Activated CD4-positive, alpha-beta T cell treated with anti-CD3 and anti-CD28 coated beads, Interleukin-2, amount 10 ng/mL, durations not matched to agents 24 days and 14 days (primary cell): ENCODE measurements at regions not wholly inside any gene's neighbourhood (a gene's known extent, or its start where the extent isn't known, plus 50 kb on each side); places are given as distances from the start of the nearest gene placed in this dataset.

Source experiments
- DNase-seq: peaks from one replicate; pipeline ENCODE4 v3.0.0; 2022
- H3K27ac Mint-ChIP-seq: one replicate; pipeline ENCODE4 v1.8.0; 2022; ENCODE audit warnings: mild to moderate bottlenecking, mixed read lengths
- H3K27me3 Mint-ChIP-seq: one replicate; pipeline ENCODE4 v1.8.0; 2022; ENCODE audit warnings: mixed read lengths
- H3K36me3 Mint-ChIP-seq: one replicate; pipeline ENCODE4 v1.8.0; 2022; ENCODE audit warnings: low read depth, mild to moderate bottlenecking, mixed read lengths
- H3K4me1 Mint-ChIP-seq: one replicate; pipeline ENCODE4 v1.8.0; 2021; ENCODE audit warnings: mixed read lengths
- H3K4me3 Mint-ChIP-seq: one replicate; pipeline ENCODE4 v1.8.0; 2022; ENCODE audit warnings: mild to moderate bottlenecking, moderate library complexity, mixed read lengths
- H3K9me3 Mint-ChIP-seq: one replicate; pipeline ENCODE4 v1.8.0; 2021; ENCODE audit warnings: mixed read lengths
- intact Hi-C: fragments of 100-400 bp; cut with micrococcal nuclease; formaldehyde crosslinking; loops from one replicate; pipeline ENCODE4 v1.15.1; 2023

DNA sequence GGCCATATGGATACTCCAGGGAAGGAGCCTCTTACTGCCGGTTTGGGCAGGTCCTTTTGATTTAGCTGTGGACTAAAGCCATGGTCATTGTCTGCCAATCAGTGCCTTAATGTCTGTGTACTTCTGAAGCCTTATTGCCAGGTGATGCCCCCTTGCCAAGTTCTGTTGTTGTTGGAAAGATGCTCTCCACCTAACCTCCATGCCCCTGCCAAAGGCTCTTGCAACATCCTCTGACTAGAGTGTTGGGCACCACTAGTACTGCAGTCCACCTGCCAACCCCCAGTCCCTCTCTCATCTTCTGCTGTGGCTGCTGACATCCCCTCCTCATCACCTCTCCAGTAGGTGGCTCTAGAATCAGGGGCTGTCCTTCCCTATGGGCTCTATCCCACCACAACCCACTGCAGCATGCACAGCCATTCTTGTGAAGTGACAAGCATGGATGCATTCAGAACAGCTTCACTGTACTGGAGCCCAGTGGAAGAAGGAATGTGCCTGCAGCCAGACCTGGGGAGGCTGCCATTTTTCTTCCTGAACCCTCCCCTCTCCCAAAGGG is 375.3 kb upstream of the CDH5 start:
- DNase-seq: no peak
- Mint-ChIP-seq H3K27me3 (no peaks in the 10 kb centered on the region), H3K9me3 (no peaks in the 10 kb centered on the region), H3K4me1 (no peaks in the 10 kb centered on the region), H3K27ac (no peak overlapping the region), H3K36me3 (no peaks in the 10 kb centered on the region), H3K4me3 (no peak overlapping the region)
- intact Hi-C loops: no loop called here

DNA sequence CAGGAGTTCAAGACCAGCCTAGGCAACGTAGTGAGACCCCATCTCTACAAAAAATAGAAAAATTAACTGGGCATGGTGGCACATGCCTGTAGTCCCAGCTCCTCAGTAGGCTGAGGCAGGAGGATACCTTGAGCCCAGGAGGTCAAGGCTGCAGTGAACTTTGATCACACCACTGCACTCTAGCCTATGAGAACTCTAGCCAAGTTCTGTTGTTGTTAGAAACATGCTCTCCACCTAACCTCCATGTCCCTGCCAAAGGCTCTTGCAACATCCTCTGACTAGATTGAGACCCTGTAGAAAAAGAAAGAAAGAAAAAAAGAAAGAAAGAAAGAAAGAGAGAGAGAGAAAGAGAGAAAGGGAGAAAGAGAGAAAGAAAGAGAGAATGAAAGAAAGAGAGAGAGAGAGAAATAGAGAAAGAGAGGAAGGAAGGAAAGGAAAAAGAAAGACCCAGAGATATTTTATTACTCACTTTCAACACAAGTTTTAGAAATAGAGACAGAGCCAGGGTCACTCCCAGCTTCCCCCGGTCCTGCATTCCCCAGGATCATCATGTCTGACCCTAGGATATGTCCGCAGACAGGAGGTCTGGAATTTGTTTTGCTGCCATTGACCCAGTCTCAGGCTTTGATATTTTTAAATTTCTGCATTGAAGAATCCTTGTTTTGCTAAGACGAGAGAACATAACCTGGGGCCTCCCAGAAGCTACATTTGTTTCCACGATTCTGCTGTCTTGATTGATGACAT is 376.5 kb upstream of the CDH5 start:
- H3K9me3 Mint-ChIP-seq: no peaks in the 10 kb centered on the region
- no peaks in the 10 kb centered on the region for H3K4me1 Mint-ChIP-seq
- no peaks in the 10 kb centered on the region for H3K36me3 Mint-ChIP-seq
- intact Hi-C loops: no loop called here
- H3K4me3 Mint-ChIP-seq: no peak overlapping the region
- H3K27ac Mint-ChIP-seq: no peak overlapping the region
- H3K27me3 Mint-ChIP-seq: no peaks in the 10 kb centered on the region
- no peak for DNase-seq

DNA sequence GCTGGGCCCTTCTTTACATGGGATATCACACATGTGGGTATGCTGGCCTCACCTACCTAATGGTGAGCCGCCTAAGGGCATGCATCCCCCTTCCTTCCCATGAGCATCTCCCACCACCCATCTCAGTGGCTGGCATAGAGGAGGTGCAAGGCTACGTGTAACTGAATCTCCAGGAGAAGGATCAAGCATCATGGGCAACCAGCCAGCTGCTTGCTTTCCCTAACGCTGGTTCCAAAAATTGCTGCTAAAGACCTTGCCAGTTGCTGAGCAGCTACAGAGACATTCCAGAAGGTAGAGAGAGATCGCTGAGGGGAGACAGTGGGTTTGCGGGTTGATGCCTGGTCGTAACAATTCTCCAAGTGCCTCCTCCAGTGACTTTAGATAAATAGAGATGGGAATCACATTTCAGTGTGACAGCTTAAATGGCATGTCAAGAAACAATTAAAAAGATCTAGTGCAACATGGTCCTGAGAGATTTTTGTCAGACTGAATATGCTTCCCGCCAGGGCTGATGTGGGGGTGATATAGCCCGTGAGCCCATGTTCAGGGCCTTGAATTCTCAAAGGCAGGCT is 378.4 kb upstream of the CDH5 start:
- intact Hi-C loops: no loop called here
- no peak for DNase-seq
- no peaks in the 10 kb centered on the region for H3K9me3 Mint-ChIP-seq
- H3K27me3 Mint-ChIP-seq: no peaks in the 10 kb centered on the region
- no peak overlapping the region for H3K4me3 Mint-ChIP-seq
- H3K36me3 Mint-ChIP-seq: no peaks in the 10 kb centered on the region
- H3K4me1 Mint-ChIP-seq: no peaks in the 10 kb centered on the region
- no peak overlapping the region for H3K27ac Mint-ChIP-seq

DNA sequence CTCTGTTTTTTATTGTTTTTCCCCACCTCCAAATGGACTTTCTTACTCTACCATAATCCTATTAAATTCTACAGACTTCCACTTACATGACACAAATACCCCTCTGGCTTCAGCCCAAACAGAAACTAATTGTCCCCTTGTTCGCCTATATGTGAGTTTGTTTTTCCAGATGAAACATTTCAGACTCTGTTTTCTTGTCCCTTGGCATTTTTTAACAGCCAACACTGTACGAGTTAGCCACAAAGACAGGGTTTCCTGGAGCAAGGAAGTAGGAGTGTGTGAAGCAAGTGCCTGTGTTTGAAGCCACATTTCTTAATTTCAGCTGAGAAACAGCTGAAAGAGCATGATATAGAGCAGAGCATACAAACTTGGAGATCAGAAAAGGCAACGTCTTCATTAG is 382.2 kb upstream of the CDH5 start:
- intact Hi-C loops: no loop called here
- Mint-ChIP-seq H3K9me3 (no peaks in the 10 kb centered on the region), H3K27ac (no peak overlapping the region), H3K36me3 (no peaks in the 10 kb centered on the region), H3K4me1 (no peaks in the 10 kb centered on the region), H3K4me3 (no peak overlapping the region), H3K27me3 (no peaks in the 10 kb centered on the region)
- no peak for DNase-seq

DNA sequence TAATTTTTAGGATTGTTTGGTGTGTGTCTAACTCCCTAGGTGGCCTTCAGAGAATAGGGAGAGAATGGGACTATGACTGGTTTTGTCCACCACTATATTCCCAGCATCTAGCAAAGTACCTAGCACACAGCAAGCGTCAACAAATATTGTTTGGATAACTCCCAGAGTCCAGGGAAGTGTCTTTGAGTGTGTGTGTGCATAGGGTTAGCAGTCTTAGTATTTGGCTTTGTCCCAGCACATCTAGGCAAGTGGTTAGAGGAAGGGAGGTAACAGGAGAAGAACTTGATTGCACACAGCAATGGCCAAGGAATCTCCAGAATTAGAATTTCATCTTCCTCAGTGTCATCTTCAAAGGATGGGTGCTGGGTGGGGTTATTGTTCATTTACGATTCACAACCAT is 385.4 kb upstream of the CDH5 start:
- Mint-ChIP-seq H3K27me3 (no peaks in the 10 kb centered on the region), H3K27ac (no peak overlapping the region), H3K4me3 (no peak overlapping the region), H3K36me3 (no peaks in the 10 kb centered on the region), H3K9me3 (peaks cover 4% of the 10 kb centered on the region), H3K4me1 (no peaks in the 10 kb centered on the region)
- no peak for DNase-seq
- intact Hi-C loops: no loop called here

DNA sequence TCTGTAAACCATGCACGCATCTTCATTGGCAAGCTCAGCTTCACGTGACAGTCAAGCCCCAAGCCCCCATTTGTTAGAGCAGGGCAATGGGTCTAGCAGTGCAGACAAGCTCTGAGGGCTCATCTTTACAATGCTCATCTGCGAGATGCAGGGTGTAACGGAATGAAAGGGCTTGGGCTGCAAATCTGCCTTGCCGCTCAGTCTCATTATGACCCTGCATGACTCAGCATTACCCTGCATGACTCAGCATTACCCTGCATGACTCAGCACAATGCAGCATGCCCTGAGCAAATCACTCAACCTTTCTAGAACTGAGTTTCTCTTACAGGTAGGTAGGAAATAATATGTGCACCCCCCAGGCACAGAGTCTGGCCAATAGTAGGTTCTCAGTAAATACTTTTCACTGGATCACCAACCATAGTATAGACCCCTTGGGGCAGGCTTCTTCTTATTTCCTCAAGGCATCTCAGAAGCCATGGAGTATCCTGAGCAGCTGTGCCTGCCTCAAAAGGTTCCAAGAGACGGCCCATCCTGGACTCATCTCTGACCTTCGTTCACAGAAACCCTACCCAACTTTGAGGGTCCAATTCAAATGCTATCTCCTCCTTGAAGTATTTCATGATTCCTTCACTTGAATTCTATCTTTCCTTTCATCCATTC is 391.3 kb upstream of the CDH5 start:
- no peaks in the 10 kb centered on the region for H3K27me3 Mint-ChIP-seq
- no peak overlapping the region for H3K4me3 Mint-ChIP-seq
- intact Hi-C loops: no loop called here
- no peaks in the 10 kb centered on the region for H3K36me3 Mint-ChIP-seq
- no peaks in the 10 kb centered on the region for H3K4me1 Mint-ChIP-seq
- peaks cover 4% of the 10 kb centered on the region for H3K9me3 Mint-ChIP-seq
- H3K27ac Mint-ChIP-seq: no peak overlapping the region
- no peak for DNase-seq

DNA sequence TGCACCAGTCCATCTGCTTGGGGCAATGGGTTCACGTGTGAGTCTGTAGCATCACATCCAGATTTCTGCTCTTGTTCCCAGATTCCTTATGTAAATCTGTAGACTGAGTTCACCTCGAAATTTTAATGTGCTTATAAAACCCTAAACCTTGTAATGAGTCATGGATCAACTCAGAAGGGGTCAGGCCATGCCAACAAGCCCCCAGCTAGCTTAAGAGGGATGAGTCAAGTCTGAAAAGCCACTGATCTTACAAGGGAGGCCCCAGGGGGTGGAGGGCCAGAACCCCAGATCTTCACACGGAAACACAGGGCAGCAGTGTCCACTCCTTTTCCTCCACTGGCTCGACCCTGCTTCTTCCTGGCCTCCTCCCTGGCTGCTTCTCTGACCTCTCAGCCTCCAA is 399.1 kb upstream of the CDH5 start:
- Mint-ChIP-seq H3K27ac (no peak overlapping the region), H3K27me3 (no peaks in the 10 kb centered on the region), H3K9me3 (no peaks in the 10 kb centered on the region), H3K4me3 (no peak overlapping the region), H3K36me3 (no peaks in the 10 kb centered on the region), H3K4me1 (no peaks in the 10 kb centered on the region)
- no peak for DNase-seq
- intact Hi-C loops: no loop called here

DNA sequence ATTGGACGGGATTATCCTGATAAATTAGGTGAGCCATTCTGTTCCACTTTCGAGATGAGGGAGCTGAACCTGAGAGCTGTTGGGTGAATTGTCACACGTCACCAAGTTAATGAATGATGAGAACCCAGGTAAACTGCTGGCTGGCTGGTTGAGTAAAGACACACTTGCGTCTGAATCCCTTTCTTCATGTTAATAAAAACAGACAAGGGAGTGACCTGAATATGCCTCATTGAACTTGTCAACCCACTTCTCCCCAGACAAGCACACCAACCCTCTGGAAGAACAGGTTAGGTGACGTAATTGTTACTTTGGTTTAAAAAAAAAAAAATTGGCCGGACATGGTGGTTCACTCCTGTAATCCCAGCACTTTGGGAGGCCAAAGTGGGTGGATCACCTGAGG is 400.9 kb upstream of the CDH5 start:
- intact Hi-C loops: no loop called here
- Mint-ChIP-seq H3K4me3 (no peak overlapping the region), H3K36me3 (no peaks in the 10 kb centered on the region), H3K4me1 (no peaks in the 10 kb centered on the region), H3K27me3 (no peaks in the 10 kb centered on the region), H3K9me3 (no peaks in the 10 kb centered on the region), H3K27ac (no peak overlapping the region)
- no peak for DNase-seq

DNA sequence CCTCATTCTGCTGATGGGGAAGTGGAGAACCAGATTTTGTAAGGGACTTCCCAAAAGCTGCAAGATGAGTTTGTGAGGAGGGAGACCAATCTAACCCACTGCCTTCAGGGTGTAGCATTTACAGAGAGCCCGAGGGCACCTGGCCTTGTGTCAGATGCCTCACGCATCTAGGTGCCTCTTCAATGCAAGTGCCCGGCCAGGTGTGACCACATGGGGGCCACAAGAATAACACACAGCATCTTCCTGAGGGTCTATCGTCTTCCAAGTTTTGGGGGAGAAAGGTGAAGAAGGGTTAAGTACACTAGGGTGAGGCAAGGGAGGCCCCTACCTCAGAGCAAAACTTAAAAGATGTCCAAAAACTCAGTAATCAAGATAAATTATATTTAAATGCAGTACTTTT is 401.7 kb upstream of the CDH5 start:
- no peaks in the 10 kb centered on the region for H3K27me3 Mint-ChIP-seq
- H3K27ac Mint-ChIP-seq: no peak overlapping the region
- H3K9me3 Mint-ChIP-seq: no peaks in the 10 kb centered on the region
- no peak for DNase-seq
- H3K36me3 Mint-ChIP-seq: no peaks in the 10 kb centered on the region
- no peaks in the 10 kb centered on the region for H3K4me1 Mint-ChIP-seq
- intact Hi-C loops: no loop called here
- no peak overlapping the region for H3K4me3 Mint-ChIP-seq

DNA sequence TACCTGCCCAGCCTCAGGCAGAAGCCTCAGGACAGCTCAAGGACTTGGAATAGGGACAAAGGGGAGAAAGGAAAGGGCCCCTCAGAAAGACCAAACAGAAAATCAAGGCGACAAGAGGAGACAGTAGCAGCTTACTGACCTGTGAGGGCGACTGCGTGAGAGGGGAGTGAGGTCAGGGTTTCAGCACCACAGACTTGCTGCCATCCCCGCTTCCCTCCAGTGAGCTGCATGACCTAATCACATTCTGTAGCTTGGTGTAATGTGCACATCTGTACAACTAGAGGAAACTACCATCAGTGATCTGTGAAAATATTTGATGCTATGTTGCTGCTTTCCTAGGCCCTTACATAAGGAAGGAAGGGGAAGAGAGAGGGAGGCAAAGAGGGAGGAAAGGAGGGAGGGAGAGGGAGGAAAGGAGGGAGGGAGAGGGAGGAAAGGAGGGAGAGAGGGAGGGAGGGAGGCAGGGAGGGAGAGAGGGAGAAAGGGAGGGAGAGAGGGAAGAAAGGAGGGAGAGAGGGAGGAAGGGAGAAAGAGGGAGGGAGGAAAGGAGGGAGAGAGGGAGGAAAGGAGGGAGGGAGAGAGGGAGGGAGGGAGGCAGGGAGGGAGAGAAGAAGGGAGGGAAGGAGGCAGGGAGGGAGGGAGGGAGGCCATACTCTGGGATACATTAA is 404.9 kb upstream of the CDH5 start:
- Mint-ChIP-seq H3K9me3 (no peaks in the 10 kb centered on the region), H3K27ac (no peak overlapping the region), H3K4me1 (no peaks in the 10 kb centered on the region), H3K36me3 (no peaks in the 10 kb centered on the region), H3K27me3 (no peaks in the 10 kb centered on the region), H3K4me3 (no peak overlapping the region)
- intact Hi-C loops: no loop called here
- no peak for DNase-seq

DNA sequence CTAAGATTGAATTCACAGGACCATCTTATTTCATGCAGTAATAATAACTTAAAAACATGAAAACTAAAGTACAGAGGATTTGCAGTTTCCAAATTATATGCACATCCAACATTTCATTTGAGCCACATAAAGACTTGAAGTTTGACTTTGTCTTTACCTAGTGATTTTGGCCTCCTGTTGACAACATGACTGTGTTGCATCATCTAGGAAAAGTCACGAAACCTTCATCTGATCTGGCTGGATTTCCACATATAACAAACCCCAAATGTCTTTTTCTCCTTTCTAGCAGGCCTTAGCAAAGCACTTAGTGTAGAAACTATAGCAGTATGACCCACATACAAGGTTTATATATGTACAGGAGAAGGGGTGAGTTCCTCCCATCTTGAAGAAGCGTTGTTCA is 406.5 kb upstream of the CDH5 start:
- H3K4me1 Mint-ChIP-seq: no peaks in the 10 kb centered on the region
- no peaks in the 10 kb centered on the region for H3K27me3 Mint-ChIP-seq
- H3K36me3 Mint-ChIP-seq: no peaks in the 10 kb centered on the region
- no peak for DNase-seq
- H3K9me3 Mint-ChIP-seq: no peaks in the 10 kb centered on the region
- intact Hi-C loops: no loop called here
- no peak overlapping the region for H3K27ac Mint-ChIP-seq
- no peak overlapping the region for H3K4me3 Mint-ChIP-seq

DNA sequence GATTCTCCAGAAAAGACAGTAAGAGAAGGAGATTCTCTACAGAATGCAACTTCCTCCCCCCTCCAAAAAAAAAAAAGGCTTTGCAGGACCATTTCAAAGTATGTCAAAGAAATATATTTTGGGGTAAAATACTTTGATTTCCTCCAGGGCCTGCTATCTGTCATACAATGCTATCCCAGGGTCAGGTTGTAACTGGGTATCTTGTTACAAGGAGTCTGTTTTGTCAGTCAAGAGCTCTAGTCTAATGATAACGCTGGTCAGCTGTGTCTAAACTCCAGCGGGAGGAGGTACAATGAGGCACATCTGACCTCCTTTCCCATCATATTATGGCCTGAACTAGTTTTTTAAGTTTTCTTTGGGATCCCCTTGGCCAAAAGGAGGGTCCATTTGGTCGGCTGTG is 408.4 kb upstream of the CDH5 start:
- Mint-ChIP-seq H3K36me3 (no peaks in the 10 kb centered on the region), H3K4me3 (no peak overlapping the region), H3K9me3 (no peaks in the 10 kb centered on the region), H3K27me3 (no peaks in the 10 kb centered on the region), H3K4me1 (no peaks in the 10 kb centered on the region), H3K27ac (no peak overlapping the region)
- intact Hi-C loops: no loop called here
- no peak for DNase-seq

DNA sequence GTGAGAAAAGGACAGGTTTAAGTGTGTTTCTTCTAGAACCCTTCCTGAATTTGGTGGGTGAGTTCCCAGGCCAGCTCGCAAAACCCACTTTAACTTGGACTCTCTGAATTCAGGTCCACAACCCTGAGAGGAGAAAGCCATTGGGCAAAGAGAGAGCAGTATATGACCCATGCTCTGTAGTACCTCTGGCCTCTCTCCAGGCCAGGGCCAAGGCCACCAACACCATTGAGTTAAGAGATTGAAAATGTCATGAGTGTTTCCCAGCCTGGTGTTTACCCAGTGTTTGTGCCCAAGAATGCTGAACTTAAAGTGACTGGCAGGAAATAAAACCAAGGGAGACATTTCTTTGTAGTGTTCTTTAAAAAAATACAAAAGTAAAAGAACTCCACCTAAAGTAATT is 410.4 kb upstream of the CDH5 start:
- no peak for DNase-seq
- H3K4me1 Mint-ChIP-seq: no peaks in the 10 kb centered on the region
- H3K4me3 Mint-ChIP-seq: no peak overlapping the region
- no peak overlapping the region for H3K27ac Mint-ChIP-seq
- H3K27me3 Mint-ChIP-seq: no peaks in the 10 kb centered on the region
- no peaks in the 10 kb centered on the region for H3K9me3 Mint-ChIP-seq
- no peaks in the 10 kb centered on the region for H3K36me3 Mint-ChIP-seq
- intact Hi-C loops: no loop called here

DNA sequence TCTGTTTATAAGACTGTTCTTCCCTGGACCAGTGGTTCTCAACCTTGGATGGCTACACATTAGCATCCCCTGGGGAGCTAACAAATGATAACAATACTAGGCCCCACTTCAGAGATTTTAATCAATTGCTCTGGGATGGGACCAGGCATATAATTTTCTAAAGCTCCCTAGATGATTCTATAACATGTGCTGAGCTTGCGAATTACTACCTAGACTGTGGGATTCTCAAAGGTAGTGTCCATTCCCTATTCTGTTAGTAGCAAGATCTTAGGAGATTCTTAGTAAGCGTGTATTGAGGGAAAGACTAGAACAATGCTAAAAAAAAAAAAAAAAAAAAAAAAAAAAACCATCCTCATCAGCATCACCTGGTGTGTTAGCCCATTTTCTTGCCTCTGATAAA is 412.0 kb upstream of the CDH5 start:
- no peaks in the 10 kb centered on the region for H3K9me3 Mint-ChIP-seq
- H3K4me1 Mint-ChIP-seq: no peaks in the 10 kb centered on the region

More for the DNA sequence above, 412.0 kb upstream of the CDH5 start:
- no peak overlapping the region for H3K27ac Mint-ChIP-seq
- intact Hi-C loops: no loop called here
- no peak overlapping the region for H3K4me3 Mint-ChIP-seq
- H3K27me3 Mint-ChIP-seq: no peaks in the 10 kb centered on the region
- H3K36me3 Mint-ChIP-seq: no peaks in the 10 kb centered on the region
- no peak for DNase-seq
